ENCODE measurements at regions not wholly inside any gene's neighbourhood (a gene's known extent, or its start where the extent isn't known, plus 50 kb on each side); places are given as distances from the start of the nearest gene placed in this dataset.

DNA sequence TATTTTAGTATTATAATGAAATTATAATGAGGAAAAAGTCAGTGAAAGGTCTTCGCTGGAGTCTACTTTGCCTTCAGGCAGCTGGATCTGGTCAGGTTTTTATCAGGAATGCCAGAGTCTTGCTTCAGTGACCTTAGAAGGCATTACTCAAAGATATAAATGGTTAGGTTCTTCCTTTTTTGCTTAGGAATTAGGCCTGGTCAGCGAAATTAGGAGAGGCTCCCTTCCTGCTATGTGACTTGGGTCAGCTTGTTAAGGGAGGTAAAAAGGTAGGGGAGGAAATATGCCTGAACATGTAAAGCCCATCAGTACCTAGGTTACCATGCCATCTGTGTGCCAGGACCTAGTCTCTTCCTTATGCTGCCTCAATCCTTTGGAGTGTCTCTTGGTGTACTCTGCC, 115.1 kb downstream of the OTOR start:
- TF ChIP-seq CTCF (conservative IDR thresholded peaks at IDR 0.05; ENCODE audit: low read depth, low read length) = no peak
- no peak for TF ChIP-seq EZH2 (IDR thresholded peaks at IDR 0.05; ENCODE audit: borderline replicate concordance, low read depth, low read length, poor library complexity, severe bottlenecking)
